SK-N-SH treated with all-trans-retinoic acid at 6 μM for 48 hours (cell line): ENCODE measurements at regions not wholly inside any gene's neighbourhood (a gene's known extent, or its start where the extent isn't known, plus 50 kb on each side); places are given as distances from the start of the nearest gene placed in this dataset.

Experiments used
- ATAC-seq: fragments of 200-7000 bp; cut with Tn5 transposase; 3 replicates; pipeline ENCODE4 v1.9.1; 2020; ENCODE audit warnings: mild to moderate bottlenecking, moderate library complexity
- ARNTL ChIP-seq: fragments of 450-650 bp; formaldehyde crosslinking; IDR thresholded peaks from 2 replicates; pipeline ENCODE4 v1.5.0; 2020; ENCODE audit warnings: low read depth, mild to moderate bottlenecking, moderate library complexity, borderline replicate concordance
- BACH2 ChIP-seq: fragments of 250-450 bp; sonication (Bioruptor Pico); IDR thresholded peaks from 2 replicates; pipeline ENCODE4 v1.9.0; 2021; ENCODE audit warnings: mild to moderate bottlenecking, borderline replicate concordance
- CSDC2 ChIP-seq: fragments of 250-450 bp; sonication (Bioruptor Pico); IDR thresholded peaks from 2 replicates; pipeline ENCODE4 v1.5.0; 2020; ENCODE audit warnings: mild to moderate bottlenecking, moderate library complexity
- ESRRG ChIP-seq: fragments of 250-450 bp; sonication (Bioruptor Pico); IDR thresholded peaks from 2 replicates; pipeline ENCODE4 v1.6.1; 2021; ENCODE audit warnings: mild to moderate bottlenecking
- GLIS3 ChIP-seq: fragments of 250-450 bp; sonication (Bioruptor Pico); IDR thresholded peaks from 2 replicates; pipeline ENCODE4 v1.5.0; 2020; ENCODE audit warnings: mild to moderate bottlenecking, moderate library complexity
- OSR1 ChIP-seq: fragments of 250-450 bp; sonication (Bioruptor Pico); IDR thresholded peaks from 2 replicates; pipeline ENCODE4 v1.8.0; 2022; ENCODE audit warnings: moderate library complexity, mild to moderate bottlenecking, inconsistent platforms
- PPARA ChIP-seq: fragments of 250-450 bp; sonication (Bioruptor Pico); IDR thresholded peaks from 2 replicates; pipeline ENCODE4 v1.5.0; 2020; ENCODE audit warnings: mild to moderate bottlenecking, borderline replicate concordance
- RARB ChIP-seq: fragments of 250-450 bp; sonication (Bioruptor Pico); IDR thresholded peaks from 2 replicates; pipeline ENCODE4 v1.8.0; 2021; ENCODE audit warnings: mild to moderate bottlenecking, moderate library complexity
- SNAI2 ChIP-seq: fragments of 250-450 bp; sonication (Bioruptor Pico); IDR thresholded peaks from 2 replicates; pipeline ENCODE4 v1.5.0; 2020; ENCODE audit warnings: mild to moderate bottlenecking, moderate library complexity
- TCF4 ChIP-seq: fragments of 250-450 bp; sonication (Bioruptor Pico); IDR thresholded peaks from 2 replicates; pipeline ENCODE4 v1.8.0; 2021; ENCODE audit warnings: mild to moderate bottlenecking, moderate library complexity, borderline replicate concordance
- TOX ChIP-seq: fragments of 250-450 bp; sonication (Bioruptor Pico); IDR thresholded peaks from 2 replicates; pipeline ENCODE4 v1.8.0; 2021; ENCODE audit warnings: mild to moderate bottlenecking, moderate library complexity, borderline replicate concordance
- ZC3H10 ChIP-seq: fragments of 250-450 bp; sonication (Bioruptor Pico); IDR thresholded peaks from 2 replicates; pipeline ENCODE4 v1.5.1; 2021; ENCODE audit warnings: mild to moderate bottlenecking, moderate library complexity
- ZFP3 ChIP-seq: fragments of 250-450 bp; sonication (Bioruptor Pico); IDR thresholded peaks from 2 replicates; pipeline ENCODE4 v1.5.0; 2020; ENCODE audit warnings: mild to moderate bottlenecking, moderate library complexity
- ZFP30 ChIP-seq: fragments of 450-650 bp; formaldehyde crosslinking; IDR thresholded peaks from 2 replicates; pipeline ENCODE4 v1.5.0; 2022; ENCODE audit warnings: mild to moderate bottlenecking, moderate library complexity
- ZNF565 ChIP-seq: fragments of 450-650 bp; formaldehyde crosslinking; conservative IDR thresholded peaks from 2 replicates; pipeline ENCODE4 v1.5.0; 2020; ENCODE audit warnings: low read depth, mild to moderate bottlenecking, moderate library complexity
- ZNF70 ChIP-seq: fragments of 450-650 bp; formaldehyde crosslinking; IDR thresholded peaks from 2 replicates; pipeline ENCODE4 v1.5.0; 2020; ENCODE audit warnings: mild to moderate bottlenecking, moderate library complexity
- ZNF8 ChIP-seq: fragments of 450-650 bp; formaldehyde crosslinking; IDR thresholded peaks from 2 replicates; pipeline ENCODE4 v1.5.0; 2020; ENCODE audit warnings: mild to moderate bottlenecking, moderate library complexity
- TF ChIP-seq, protein P1 (sequence below): fragments of 250-450 bp; sonication (Bioruptor Pico); IDR thresholded peaks from 2 replicates; pipeline ENCODE4 v1.5.0; 2020; ENCODE audit warnings: mild to moderate bottlenecking, moderate library complexity
- TF ChIP-seq, protein P2 (sequence below): fragments of 250-450 bp; sonication (Bioruptor Pico); IDR thresholded peaks from 2 replicates; pipeline ENCODE4 v1.5.1; 2020; ENCODE audit warnings: low read depth, mild to moderate bottlenecking, moderate library complexity
- TF ChIP-seq, protein P3 (sequence below): fragments of 250-450 bp; sonication (Bioruptor Pico); IDR thresholded peaks from 2 replicates; pipeline ENCODE4 v1.5.1; 2021; ENCODE audit warnings: mild to moderate bottlenecking, moderate library complexity
- TF ChIP-seq, protein P4 (sequence below): fragments of 250-450 bp; sonication (Bioruptor Pico); IDR thresholded peaks from 2 replicates; pipeline ENCODE4 v1.8.0; 2021; ENCODE audit warnings: low read depth, mild to moderate bottlenecking, moderate library complexity, borderline replicate concordance

DNA sequence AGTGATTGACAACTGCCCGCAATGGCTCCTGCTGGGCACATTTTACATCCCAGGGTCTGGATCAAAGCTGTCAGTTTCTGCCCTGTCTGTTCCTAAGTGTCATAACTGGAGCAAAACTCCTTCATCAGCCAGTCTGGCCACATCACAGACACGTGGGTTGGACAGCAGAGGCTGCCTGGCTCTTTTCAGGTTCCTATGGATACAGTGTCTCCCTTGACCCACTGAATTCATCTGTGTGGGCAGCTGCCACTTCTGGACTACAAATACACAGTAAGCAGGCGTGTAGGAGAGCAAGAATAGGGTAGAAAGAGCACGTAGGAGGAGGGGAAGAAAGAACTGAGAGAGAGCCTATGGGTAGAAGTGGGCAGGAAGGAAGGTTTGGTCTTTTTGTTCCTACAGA, 238.0 kb downstream of the ENC1 start:
- ATAC-seq: no peak
- TF ChIP-seq ESRRG: no peak
- TF ChIP-seq ARNTL (CRISPR knock-in tag): no peak
- no peak for TF ChIP-seq ZFP30 (CRISPR knock-in tag)
- TF ChIP-seq ZNF565 (CRISPR knock-in tag): no peak

DNA sequence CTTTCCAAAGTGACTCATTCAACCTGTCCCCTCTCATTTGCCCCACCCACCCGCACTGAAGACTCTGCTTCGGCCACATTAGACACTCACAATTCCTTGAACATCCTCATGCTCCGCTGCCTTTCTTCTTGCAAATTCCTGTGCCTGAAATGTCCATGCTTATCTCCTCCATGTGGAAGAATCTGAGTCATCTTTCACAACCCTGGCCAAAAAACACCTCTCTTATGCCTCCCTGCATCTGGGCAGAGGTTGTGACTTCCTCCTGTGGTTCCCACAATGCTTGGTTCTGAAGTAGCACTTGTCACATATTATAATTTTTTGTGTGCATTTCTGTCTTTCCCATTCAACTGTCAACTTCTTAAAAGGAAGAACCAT, 238.6 kb downstream of the ENC1 start:
- no peak for TF ChIP-seq ARNTL (CRISPR knock-in tag)
- TF ChIP-seq OSR1 (CRISPR knock-in tag): no peak
- no peak for TF ChIP-seq ZNF70 (CRISPR knock-in tag)
- ATAC-seq: no peak

DNA sequence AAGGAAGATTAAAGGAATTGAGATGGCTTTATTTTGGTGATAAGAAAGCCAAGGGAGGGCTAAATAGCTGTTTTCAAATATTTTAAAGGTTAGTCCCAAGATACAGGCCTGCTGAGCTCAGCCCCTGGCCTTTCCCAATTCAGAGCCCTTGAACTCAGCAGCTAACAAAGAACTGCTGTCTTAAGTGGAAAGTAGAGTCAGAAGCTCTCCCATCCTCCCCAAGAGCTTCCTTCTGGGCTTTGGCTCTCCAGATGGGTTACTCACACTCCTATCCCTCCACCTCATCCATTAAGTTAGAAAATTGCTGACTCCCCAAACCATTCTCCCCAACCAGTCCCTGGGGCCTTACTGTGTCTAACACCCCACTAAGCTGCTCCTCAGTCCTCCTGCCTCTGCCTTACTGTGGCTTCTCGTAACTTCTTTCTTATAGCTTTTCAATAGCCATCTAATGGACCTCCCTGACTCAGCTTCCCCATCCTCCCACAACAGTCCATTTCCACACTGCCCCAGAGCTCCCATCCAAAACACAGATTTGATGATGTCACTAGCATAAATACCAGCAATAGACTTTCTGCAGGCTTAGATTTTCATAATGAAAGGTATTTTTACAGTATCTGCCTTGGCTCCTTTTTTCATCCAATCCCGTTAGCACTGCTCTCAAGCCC, 239.1 kb downstream of the ENC1 start:
- no peak for ATAC-seq
- TF ChIP-seq ZFP30 (CRISPR knock-in tag) (no peak), SNAI2 (CRISPR knock-in tag) (no peak), ARNTL (CRISPR knock-in tag) (no peak), CSDC2 (no peak), TOX (no peak), ZNF70 (CRISPR knock-in tag) (no peak), BACH2 (CRISPR knock-in tag) (no peak), PPARA (no peak), ZNF565 (CRISPR knock-in tag) (no peak), OSR1 (CRISPR knock-in tag) (no peak), ZNF8 (no peak)
- TF ChIP-seq, protein P1, sequence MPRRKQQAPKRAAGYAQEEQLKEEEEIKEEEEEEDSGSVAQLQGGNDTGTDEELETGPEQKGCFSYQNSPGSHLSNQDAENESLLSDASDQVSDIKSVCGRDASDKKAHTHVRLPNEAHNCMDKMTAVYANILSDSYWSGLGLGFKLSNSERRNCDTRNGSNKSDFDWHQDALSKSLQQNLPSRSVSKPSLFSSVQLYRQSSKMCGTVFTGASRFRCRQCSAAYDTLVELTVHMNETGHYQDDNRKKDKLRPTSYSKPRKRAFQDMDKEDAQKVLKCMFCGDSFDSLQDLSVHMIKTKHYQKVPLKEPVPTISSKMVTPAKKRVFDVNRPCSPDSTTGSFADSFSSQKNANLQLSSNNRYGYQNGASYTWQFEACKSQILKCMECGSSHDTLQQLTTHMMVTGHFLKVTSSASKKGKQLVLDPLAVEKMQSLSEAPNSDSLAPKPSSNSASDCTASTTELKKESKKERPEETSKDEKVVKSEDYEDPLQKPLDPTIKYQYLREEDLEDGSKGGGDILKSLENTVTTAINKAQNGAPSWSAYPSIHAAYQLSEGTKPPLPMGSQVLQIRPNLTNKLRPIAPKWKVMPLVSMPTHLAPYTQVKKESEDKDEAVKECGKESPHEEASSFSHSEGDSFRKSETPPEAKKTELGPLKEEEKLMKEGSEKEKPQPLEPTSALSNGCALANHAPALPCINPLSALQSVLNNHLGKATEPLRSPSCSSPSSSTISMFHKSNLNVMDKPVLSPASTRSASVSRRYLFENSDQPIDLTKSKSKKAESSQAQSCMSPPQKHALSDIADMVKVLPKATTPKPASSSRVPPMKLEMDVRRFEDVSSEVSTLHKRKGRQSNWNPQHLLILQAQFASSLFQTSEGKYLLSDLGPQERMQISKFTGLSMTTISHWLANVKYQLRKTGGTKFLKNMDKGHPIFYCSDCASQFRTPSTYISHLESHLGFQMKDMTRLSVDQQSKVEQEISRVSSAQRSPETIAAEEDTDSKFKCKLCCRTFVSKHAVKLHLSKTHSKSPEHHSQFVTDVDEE: no peak
- TF ChIP-seq, protein P2, sequence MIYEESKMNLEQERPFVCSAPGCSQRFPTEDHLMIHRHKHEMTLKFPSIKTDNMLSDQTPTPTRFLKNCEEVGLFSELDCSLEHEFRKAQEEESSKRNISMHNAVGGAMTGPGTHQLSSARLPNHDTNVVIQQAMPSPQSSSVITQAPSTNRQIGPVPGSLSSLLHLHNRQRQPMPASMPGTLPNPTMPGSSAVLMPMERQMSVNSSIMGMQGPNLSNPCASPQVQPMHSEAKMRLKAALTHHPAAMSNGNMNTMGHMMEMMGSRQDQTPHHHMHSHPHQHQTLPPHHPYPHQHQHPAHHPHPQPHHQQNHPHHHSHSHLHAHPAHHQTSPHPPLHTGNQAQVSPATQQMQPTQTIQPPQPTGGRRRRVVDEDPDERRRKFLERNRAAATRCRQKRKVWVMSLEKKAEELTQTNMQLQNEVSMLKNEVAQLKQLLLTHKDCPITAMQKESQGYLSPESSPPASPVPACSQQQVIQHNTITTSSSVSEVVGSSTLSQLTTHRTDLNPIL (CRISPR knock-in tag): no peak
- TF ChIP-seq, protein P3, sequence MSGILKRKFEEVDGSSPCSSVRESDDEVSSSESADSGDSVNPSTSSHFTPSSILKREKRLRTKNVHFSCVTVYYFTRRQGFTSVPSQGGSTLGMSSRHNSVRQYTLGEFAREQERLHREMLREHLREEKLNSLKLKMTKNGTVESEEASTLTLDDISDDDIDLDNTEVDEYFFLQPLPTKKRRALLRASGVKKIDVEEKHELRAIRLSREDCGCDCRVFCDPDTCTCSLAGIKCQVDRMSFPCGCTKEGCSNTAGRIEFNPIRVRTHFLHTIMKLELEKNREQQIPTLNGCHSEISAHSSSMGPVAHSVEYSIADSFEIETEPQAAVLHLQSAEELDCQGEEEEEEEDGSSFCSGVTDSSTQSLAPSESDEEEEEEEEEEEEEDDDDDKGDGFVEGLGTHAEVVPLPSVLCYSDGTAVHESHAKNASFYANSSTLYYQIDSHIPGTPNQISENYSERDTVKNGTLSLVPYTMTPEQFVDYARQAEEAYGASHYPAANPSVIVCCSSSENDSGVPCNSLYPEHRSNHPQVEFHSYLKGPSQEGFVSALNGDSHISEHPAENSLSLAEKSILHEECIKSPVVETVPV: no peak

DNA sequence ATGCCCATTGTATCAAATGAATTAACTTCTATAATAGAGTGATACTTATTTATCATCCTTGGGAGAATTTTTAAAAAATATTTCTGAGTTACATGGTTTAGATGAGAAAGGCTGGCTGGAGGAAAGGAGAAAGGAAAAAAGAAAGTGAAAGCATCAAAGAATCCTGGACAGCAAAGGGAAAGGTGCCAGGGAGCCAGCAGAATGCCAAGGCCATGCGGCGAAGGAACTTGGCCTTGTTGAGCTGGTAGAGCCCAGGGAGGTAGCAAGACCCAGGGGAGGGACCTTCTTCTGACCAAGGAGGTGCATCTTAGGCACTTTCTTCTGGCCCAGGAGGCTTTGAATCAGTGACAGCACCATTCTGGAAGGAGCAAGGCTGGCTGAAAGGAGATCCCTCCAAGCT, 240.5 kb downstream of the ENC1 start:
- ATAC-seq: no peak
- TF ChIP-seq OSR1 (CRISPR knock-in tag): no peak
- no peak for TF ChIP-seq RARB (CRISPR knock-in tag)
- no peak for TF ChIP-seq PPARA
- no peak for TF ChIP-seq ZC3H10 (CRISPR knock-in tag)
- TF ChIP-seq TCF4 (CRISPR knock-in tag): no peak
- TF ChIP-seq, protein P4, sequence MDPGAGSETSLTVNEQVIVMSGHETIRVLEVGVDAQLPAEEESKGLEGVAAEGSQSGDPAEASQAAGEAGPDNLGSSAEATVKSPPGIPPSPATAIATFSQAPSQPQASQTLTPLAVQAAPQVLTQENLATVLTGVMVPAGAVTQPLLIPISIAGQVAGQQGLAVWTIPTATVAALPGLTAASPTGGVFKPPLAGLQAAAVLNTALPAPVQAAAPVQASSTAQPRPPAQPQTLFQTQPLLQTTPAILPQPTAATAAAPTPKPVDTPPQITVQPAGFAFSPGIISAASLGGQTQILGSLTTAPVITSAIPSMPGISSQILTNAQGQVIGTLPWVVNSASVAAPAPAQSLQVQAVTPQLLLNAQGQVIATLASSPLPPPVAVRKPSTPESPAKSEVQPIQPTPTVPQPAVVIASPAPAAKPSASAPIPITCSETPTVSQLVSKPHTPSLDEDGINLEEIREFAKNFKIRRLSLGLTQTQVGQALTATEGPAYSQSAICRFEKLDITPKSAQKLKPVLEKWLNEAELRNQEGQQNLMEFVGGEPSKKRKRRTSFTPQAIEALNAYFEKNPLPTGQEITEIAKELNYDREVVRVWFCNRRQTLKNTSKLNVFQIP (CRISPR knock-in tag): no peak
- TF ChIP-seq CSDC2: no peak
- no peak for TF ChIP-seq ZFP3 (CRISPR knock-in tag)
- no peak for TF ChIP-seq ESRRG
- TF ChIP-seq, protein P1: no peak
- TF ChIP-seq GLIS3 (CRISPR knock-in tag): no peak
- no peak for TF ChIP-seq ZNF8
- TF ChIP-seq ZNF565 (CRISPR knock-in tag): no peak
- TF ChIP-seq, protein P3: no peak
- TF ChIP-seq BACH2 (CRISPR knock-in tag): no peak
